ENCODE measurements at regions not wholly inside any gene's neighbourhood (a gene's known extent, or its start where the extent isn't known, plus 50 kb on each side); places are given as distances from the start of the nearest gene placed in this dataset.

DNA sequence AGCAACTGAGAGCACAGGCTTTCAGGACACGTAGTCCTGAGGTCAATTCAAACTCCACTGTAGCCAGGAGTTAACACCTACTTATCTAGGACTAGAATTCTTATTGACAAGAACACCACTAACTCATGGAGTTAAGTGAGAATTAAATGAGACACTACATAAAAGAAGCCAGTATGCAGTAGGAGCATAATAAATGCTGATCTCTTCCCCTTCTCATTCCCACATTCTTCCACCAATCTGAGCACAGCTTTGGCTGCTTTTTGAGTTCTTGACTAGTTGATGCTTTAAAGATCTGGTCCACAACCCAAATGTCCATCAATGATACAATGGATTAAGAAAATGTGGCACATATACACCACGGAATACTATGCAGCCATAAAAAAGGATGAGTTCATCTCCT lies 55.2 kb downstream of the TTC32 start:
- no peak for DNase-seq

DNA sequence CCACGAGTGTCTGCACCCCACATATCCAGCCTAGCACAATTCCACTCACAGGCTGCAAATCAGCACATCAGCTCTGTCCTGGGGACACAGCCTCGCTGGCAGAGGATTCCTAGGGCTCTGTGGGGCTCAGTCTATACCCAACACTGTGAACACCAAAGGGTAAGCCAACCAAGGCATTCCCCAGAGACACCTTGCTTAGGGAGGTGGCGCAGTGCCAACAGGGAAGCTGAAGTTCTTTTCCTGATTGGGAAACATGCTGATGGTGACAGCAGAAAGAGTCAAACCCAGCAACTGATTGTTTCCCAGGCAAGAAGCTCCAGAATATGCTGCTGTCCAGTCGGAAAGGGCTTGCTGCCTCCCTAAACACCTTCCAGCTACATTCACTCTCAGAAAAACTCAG lies 55.8 kb downstream of the TTC32 start:
- no peak for DNase-seq

DNA sequence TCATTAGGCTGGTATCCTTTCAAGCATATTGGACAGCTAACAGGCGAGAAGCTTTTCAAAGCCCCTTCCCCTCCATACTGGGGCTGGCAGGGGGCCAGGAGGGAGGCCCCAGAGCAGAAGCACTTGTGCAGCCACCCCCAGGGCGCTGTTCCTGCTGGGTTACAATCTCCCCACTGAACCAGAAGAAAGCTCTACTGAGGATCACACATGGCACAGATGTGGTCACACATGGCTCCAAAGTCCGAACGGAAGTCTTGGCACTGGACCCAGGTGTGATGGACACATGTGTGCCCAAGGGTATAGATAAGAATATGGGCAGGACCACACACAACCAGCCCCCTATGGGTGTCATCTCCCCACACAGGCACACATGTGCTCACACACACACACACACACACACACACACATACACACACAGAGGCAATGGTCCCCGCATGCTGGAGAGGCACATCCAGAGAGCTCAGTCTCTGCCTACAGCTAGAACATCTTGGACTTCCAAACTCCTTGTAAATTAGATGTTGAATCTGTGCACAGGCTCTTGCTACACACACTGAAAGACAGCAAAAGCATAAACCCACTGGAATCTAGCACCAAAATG lies 56.4 kb downstream of the TTC32 start:
- DNase-seq = no peak

DNA sequence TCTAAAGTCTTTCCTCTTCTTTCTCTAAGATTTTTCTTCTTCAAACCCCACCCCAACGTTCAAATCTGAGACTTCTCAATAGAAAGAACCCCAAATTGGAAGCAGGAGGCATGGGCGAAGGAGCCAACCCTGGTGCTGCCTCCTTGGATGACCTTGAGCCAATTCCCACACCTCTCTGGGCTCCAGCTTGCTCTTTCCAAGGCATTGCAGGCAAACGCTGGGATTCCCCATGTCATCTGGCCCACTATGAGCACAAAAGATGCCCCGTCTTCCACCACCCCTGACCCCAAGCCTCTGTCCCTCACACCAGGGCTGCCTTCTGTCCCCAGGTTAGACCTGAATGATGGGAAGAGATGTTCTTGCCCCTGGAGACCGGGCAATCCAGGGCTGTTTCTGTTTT lies 57.0 kb downstream of the TTC32 start:
- DNase-seq = no peak

DNA sequence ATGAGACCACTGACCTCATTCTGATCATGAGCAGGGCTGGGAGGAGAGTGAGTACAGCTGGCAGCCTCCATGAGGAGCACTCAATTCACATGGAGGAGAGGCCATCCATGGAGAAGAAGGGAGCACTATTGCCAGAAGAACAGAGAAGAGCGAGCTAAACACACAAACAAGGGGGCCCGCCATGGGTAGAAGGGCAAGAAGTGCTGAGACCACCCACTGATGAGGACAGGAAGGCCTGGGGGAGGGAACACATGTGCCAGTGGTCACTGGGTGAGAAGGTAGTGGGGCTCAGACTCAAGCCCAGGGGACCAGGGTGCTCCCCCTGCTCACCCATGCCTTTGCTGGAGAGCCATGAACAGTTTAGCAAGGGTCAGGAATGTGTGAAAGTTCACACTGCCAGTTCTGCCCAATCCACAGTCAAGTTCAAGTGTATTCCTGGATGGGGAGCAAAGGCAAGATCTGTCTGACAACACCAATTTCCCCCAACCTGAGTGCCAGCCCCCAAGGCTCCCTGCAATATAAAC lies 57.7 kb downstream of the TTC32 start:
- no peak for DNase-seq

DNA sequence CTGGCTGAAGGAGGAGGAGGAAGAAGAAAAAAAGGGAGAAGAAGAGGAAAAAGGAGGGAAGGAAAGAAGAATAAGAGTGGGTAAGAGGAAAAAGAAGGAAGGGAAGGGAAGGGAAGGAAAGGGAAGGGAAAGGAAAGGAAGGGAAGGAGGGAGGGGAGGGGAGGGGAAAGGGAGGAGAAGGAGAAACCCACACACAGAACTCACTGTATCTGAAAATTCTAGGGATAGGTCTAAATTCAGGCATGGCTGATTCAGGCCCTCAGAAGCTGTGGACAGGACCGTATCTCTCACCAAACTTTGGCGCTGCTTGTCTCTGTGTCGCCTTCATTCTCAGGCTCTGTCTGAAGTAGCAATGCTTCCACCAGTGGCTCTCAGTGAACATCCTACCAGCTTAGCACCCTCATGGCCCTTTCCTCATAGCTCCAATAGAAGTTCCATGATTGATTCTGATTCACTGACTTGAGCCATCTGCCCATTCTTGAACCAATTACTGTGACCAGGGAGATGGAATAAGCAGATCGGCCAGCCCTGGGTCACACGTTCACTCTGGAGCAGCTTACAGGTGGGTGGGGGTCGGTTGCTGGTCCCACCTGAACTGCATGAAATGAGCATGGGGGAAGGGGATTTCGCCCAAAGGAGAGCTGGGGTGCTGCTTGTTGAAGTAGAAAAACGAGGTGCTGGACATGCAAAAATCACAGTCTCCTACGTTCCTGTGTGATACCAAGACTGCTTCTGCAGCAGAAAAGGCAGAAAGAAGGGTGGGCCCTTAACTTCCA lies 59.7 kb downstream of the TTC32 start:
- no peak for DNase-seq

DNA sequence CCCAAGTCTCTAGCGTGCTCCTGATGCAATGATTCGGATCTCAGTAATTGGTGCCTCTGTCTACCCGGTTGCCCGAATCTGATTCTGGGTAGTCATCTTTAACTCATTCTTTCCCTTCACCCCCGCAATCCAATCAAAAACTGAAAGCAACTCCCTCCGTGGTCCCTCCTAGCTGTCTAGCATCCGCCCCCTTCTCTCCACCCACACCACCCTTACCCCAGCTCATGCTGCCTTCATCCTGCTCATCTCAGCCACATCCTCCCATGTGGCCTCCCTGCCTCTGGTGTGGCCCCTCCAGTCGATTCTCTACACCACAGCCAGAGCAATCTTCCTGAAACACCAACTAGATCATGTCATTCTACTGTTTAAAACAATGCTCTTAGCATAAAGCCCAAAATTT lies 62.3 kb downstream of the TTC32 start:
- DNase-seq = no peak

DNA sequence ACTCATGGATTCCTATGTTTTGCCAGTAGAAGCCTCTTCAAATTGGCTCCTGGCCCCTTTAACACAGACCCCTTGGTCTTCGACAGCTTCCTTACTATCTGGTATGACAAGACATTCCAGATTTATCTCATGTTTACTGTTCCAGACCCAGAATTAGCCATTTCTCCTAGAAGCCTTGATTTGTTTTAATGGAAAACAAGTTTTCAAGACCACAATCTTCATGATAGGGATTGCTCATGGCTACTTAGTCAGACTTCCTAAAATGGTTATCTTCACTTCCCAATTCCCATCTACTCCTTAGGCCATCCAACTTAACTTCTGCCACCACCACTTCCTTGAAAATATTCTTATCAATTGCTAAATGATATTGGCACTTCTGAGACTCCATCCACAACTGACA lies 63.2 kb downstream of the TTC32 start:
- DNase-seq = no peak

DNA sequence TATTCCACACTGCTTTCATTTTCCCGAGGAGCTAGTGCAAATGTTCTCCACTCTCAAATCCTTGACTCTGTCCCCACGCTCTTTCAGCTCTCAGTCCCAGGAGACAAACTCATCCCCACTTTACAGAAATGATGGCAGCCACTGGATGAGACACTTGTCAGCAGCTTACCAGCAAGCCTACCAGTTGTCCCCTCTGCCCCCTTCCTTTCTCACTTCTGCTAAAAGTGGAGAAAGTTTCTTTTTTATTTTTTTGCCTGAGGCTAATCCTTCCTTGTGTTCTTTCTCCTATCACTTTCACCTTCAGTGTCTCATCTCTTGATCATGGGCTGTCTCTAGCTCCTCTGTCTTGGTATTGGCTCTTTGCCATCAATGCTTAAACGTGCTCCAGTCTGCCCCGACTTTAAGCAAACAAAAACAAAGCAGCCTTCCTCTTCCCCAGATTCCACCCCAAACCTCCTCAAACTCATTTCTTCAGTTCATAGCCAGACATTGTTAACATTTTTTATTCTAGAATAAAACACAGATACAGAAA lies 64.5 kb downstream of the TTC32 start:
- DNase-seq = no peak

DNA sequence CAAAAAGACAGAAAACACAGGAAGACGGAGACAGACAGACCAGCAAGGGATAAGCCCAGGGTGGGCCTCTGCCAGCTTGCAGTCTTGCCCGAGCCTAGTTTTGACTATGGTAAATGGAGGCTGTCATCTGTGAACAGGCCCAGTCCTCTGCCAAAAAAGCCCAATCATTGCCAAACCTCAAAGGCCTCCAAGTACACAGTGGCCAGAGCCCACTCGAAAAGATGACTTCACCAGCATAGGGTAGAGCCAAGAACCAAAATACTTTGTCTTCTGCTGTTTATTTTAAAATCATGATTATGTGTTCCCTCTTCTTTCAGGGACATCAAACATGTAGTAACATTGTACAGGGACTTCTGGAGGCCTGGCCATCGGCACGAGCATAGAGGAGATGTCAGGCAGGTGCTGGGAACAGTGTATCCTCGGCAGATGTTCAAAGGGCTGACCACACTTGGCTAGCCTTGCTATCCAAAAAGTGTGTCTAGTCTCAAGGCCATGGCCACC lies 66.0 kb downstream of the TTC32 start:
- DNase-seq = no peak

DNA sequence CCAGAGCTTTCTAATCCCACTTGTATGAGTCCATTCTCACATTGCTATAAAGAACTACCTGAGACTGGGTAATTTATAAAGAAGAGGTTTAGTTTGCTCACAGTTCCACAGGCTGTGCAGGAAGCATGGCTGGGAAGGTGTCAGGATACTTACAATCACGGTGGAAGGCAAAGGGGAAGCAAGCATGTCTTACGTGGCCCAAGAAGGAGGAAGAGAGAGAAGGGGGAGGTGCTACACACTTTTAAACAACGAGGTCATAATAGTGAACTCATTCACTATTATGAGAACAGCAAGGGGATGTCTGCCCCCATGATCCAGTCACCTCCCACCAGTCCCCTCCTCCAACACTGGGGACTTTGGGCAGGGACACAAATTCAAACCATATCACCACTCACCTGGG lies 67.8 kb downstream of the TTC32 start:
- no peak for DNase-seq

DNA sequence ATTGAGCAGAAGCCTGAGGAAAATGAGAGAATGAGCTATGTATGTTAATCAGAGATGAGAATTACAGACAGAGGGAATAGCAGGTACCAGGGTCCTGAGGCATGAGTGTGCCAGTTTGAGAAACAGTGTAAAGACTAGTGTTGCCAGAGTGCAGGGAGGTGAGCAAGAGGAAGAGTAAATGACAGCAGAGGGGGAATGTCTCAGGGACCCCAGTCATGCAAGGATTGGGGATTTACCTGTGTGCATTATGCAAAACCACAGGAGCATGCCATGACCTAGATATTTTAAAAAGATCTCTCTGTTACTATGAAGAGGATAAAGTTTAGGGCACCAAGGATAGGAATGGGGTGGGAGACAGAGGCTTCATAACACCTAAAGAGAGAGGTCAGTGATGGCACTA lies 72.1 kb downstream of the TTC32 start:
- no peak for DNase-seq

DNA sequence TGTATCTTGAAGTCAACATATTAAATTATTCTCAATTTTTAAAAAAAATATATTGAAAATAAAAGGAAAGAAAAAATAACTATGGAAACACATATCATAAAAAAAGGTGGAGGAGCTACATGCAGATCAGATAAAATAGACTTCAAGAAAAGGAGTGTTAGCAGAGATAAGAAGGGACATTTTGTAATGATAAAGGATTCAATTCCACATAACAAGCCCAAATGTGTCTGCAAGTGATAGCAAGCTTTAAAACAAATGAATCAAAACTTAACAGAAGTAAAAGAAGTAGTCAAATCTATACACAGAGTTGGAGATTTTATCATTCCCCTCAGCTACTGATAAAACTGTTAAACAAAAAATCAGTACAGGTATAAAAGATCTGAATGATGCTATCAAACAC lies 74.9 kb downstream of the TTC32 start:
- DNase-seq = no peak

DNA sequence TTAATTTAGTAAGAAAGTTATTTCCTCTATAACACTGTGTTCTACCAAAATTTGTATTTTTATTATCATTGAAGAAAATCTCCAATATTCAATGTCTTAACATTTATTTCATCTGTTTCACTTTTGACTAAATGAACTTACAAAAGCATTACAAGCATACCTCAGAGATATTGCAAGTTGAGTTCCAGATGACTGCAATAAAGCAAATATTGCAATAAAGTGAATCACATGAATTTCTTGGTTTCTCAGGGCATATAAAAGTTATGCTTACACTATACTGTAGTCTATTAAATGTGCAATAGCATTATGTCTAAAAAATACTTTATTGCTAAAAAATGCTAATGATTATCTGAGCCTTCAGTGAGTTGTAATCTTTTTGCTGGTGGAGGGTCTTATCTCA lies 78.3 kb downstream of the TTC32 start:
- DNase-seq = no peak

DNA sequence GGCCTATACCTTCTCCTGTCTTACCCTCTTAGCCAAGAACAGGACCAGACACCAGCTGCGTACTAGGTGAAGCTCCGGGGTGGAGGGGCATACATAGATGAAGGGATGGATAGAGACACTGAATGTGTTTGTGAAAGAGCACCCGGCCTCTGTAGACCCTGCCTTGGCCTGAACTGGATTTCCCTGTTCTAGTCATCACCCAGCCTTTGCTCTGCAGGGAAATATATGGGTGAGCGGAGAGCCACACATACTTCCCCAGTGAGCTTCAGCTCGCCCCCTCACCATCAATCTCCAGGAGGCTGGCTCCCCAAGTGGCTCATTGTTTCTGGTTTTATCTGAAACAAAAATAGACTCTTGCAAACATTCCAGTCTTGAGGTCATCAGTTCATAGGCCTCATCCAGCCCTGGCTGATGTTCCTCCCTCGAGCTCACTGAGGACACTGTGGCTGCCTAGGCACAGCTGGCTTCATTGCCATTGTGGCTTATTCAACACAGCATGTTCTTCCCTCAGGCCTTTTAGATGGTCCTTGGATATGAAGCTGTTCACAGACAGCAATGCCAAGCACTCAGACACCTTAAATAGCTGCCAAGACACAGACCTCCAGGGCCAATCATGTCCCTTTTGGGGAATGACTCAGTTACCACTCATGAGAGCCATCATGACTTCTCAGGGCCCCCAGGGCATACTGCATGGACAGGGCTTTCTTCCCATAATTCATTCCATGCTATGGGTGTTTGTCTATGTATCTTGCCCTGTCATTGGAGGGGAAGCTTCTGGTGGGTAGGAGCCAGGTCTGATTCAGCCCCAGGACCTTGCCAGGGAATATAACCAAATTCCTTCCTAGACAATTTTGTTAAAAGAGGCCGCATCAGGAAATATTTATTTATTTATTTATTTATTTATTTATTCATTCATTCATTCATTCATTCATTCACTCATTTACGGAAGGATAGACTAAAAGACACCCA lies 82.4 kb downstream of the TTC32 start:
- peak; percentile 37 for DNase-seq

DNA sequence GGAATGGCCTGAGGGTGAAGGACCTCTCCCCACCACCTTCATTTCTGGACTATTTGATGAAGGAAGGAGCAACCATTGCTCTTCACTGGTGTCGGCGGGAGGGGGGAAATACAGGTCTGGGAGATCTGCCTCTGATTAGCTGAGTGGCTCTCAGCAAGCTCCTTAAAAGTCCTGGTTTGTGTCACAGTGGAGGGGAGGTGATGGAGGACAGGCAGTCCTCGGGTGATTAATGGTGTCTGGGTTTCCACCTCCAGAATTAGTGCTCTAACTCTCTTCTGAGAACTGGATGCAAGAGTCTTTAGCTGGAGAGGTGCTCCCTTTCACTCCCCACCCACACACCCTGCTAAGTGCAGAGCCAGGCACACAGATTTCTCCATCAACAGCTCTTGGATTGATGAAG lies 83.2 kb downstream of the TTC32 start:
- DNase-seq = no peak

DNA sequence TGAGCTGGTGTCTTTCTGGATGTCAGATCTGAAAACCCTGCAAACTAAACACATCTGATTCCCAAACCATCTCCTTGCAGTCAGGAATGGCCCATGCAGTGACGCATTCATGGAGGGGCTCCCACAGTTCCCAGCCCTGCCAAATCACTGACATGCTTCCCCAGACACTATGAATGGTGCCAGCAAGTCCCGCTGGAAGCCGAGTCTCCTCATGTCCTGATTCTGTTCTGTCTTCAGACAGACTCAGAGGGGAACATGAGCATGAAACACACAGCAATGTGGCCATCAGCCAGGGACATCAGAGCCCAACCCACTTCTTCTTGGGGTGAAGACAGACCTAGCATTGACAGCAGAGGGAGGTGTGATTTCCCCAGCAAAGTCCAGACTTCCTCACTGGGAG lies 83.7 kb downstream of the TTC32 start:
- no peak for DNase-seq

DNA sequence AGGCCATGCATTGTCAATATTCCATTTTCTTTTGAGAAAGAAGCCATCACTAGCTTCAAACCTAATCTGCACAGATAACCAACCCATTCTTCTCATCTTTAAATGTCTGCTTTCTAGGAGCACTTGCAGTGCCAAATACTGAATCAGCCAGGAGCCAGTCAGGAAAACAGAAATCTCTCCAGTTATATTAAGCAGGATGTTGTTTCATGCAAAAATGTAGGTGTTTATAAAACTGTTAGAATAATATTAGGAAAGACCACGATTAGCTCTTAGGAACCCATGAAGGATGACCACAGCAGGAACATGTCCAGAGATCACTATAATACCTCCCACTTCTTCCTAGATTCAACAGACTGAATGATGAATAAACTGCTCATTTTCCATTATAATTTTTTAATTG lies 86.0 kb downstream of the TTC32 start:
- no peak for DNase-seq

DNA sequence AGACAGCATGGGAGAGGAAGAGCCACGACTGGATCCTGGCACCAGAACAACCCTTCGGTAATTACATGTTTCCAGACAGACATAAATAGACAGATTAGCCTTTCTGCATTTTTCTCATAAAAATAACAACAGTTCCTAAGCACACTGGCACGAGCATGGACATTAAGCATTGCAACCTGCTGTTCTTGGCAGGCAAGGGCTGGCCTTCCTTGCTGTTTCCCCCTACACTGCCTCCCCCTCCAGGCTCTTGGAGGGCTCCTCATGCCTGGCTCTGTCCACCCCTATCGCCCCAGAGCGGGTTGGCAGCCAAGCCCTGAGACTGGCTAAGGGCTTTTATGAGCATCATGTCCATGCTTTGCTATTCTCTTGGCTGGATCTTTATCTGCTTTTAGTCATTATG lies 89.6 kb downstream of the TTC32 start:
- no peak for DNase-seq

DNA sequence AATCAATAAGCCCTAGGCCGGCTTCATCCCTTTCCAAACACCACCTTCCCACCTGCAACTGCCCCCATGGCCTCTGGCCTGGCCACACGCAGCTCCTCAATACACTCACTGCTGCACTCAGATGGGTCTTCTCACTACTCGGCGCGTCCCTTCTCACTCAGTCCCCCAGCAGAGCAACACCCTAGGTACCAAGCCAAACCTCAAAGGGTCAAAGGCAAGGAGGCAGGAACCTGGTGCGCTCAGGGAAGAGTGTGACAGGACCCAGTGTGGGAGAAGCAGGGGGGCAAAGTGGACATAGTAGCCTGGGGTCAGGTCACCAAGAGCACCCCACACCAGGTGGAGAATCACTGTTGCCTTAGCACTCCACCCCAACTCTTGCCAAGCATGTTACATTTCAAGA lies 90.6 kb downstream of the TTC32 start:
- DNase-seq = no peak

DNA sequence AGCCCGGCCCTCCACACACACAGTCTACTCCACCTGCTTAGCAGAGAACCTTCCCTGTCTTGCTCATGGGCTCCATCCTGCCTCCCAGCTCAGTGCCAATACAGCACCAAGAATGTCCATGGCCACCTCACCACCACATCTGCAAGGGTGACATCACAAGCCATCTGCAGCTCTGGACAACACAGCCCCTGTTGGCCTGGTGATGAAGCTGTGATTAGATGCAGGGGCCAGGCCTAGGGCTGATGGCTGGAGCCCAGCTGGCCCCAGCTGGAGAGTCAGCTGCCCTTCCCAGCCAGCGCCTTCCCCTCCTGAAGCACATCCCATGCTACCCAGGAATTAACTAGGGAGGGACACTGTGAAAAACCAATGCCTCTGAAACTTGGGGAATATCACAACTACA lies 91.1 kb downstream of the TTC32 start:
- DNase-seq = no peak

DNA sequence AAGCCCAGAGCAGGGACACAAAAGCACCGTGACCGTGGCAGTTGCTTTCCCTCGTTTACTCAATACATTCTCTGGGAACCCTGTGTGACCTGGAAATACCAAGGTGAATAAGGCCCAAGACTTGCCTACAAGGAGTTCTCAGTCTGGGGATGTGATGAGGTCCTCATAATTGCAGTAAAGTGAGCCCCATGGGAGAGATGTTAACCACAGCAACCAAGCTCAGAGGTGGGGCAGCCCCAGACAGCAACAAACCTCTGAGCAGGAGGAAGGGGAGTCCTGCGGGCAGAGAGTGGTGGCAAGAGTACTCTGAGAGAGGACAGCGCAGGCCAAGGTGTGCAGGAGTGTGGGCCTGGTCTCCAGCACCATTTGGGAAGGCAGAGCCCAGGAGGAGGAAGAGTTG lies 91.6 kb downstream of the TTC32 start:
- DNase-seq = no peak

DNA sequence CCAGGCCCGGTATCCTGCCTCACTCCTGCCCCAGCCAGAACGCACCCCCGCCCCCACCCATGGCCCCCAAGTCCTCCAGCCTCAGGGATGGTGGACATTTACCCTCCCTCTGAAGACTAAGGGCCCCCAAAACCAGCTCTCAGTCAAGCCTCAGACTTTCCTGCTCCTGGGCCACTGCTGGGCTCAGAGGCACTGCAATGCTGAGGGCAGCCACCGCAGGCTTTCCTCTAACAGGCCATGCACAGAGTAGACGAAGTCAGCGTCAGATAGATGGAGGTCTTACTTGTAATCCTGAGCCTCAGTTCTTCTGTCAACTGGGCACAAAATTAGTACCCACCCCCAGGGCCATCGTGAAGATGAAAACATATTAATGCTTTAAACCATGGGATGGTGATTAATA lies 92.6 kb downstream of the TTC32 start:
- DNase-seq = no peak
